Cardiac muscle cell (in vitro differentiated cells and primary cell): ENCODE measurements at regions not wholly inside any gene's neighbourhood (a gene's known extent, or its start where the extent isn't known, plus 50 kb on each side); places are given as distances from the start of the nearest gene placed in this dataset.
"Not testable (repeated sequence)": the region's sequence is repeated elsewhere in the genome, so short reads cannot be mapped to it uniquely, and the experiment has no call there.

Source experiments
- DNase-seq, 2 donors: peaks; one replicate each; pipeline versions ENCODE4 v3.0.0 to v3.0.0-alpha.2; 2010 to 2017; ENCODE audit warnings: low read depth in 1 of 2, low spot score in 1 of 2
- H3K27ac ChIP-seq: fragments of 200-600 bp; sonication (generic); 2 replicates; pipeline ENCODE4 v1.5.1; 2016
- H3K27me3 ChIP-seq: fragments of 200-600 bp; sonication (generic); 2 replicates; pipeline ENCODE4 v1.6.0; 2016; ENCODE audit warnings: control low read depth
- H3K36me3 ChIP-seq: fragments of 200-600 bp; sonication (generic); 2 replicates; pipeline ENCODE4 v1.5.1; 2016; ENCODE audit warnings: control low read depth
- H3K4me1 ChIP-seq: fragments of 200-600 bp; sonication (generic); 2 replicates; pipeline ENCODE4 v1.8.1; 2017; ENCODE audit warnings: low read depth, mild to moderate bottlenecking, mixed run types
- H3K4me3 ChIP-seq: fragments of 200-600 bp; sonication (generic); 2 replicates; pipeline ENCODE4 v1.5.1; 2016; ENCODE audit warnings: mild to moderate bottlenecking
- H3K9me3 ChIP-seq: fragments of 200-600 bp; sonication (generic); 2 replicates; pipeline ENCODE4 v1.5.1; 2017; ENCODE audit warnings: low read depth, mild to moderate bottlenecking, control low read depth
- TF ChIP-seq, protein P1 (sequence below): IDR thresholded peaks from 2 replicates; pipeline ENCODE4 v1.5.1; 2012; ENCODE audit warnings: low read depth, mild to moderate bottlenecking, low read length

DNA sequence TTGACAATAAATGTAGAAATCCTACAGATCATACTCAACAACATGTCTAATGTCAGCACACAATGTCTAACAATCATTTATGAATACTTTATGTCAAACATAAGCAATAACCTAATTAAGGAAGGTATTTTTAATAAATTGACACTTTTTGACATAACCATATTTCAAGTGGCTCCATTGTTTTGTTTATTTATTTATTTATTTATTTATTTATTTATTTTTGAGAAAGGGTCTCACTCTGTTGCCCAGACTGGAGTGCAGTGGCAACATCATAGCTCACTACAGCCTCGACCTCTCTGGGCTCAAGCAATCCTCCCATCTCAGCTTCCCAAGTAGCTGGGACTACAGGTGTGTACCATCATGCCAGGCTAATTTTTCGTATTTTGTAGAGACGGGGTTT is 267.6 kb upstream of the BTG1 start:
- Histone ChIP-seq H3K27ac (no peak overlapping the region), H3K4me3 (no peak overlapping the region)
- TF ChIP-seq, protein P1, sequence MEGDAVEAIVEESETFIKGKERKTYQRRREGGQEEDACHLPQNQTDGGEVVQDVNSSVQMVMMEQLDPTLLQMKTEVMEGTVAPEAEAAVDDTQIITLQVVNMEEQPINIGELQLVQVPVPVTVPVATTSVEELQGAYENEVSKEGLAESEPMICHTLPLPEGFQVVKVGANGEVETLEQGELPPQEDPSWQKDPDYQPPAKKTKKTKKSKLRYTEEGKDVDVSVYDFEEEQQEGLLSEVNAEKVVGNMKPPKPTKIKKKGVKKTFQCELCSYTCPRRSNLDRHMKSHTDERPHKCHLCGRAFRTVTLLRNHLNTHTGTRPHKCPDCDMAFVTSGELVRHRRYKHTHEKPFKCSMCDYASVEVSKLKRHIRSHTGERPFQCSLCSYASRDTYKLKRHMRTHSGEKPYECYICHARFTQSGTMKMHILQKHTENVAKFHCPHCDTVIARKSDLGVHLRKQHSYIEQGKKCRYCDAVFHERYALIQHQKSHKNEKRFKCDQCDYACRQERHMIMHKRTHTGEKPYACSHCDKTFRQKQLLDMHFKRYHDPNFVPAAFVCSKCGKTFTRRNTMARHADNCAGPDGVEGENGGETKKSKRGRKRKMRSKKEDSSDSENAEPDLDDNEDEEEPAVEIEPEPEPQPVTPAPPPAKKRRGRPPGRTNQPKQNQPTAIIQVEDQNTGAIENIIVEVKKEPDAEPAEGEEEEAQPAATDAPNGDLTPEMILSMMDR: no peak

DNA sequence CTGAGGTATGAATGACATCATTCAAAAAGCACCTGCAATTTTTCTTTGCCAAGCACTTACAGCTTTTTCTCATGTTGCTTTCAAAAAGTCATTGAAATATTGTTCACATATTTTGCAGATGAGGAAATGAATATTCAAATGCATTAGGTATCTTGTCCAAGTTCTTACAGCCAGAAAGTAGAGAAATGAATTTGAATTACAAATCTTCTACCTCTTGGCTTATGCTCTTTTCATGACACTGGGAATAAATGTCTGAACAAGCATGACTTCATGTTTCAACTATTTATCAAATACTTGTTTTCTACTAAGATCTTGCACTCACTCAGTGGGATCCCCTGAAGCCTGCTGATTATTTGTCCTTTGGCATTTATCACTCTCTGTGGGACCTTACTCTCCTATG is 267.2 kb upstream of the BTG1 start:
- H3K27ac ChIP-seq: no peak overlapping the region

More for the DNA sequence above, 267.6 kb upstream of the BTG1 start:
- no peak for DNase-seq
- Histone ChIP-seq H3K4me1 (peaks cover 12% of the 10 kb centered on the region), H3K9me3 (no peaks in the 10 kb centered on the region), H3K27me3 (no peaks in the 10 kb centered on the region), H3K36me3 (no peaks in the 10 kb centered on the region)

DNA sequence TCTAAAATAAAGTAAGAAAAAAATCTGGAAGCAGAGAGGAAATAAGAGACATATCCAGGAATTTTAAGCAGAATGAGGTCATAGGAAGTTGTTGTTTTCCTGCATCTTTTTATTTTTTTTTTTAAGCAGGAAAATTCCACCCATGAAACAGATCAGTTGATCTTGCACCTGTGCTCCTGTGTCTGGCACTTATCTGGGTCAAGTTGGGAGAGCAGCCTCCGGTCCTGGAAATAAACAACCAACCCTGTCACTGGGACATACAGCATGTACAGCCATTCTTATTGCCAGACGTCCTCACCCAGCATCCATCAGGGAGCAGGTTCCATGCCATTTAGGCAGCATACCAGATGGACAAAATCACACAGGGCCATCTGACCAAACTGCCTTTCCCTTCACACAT is 266.0 kb upstream of the BTG1 start:
- peaks cover 11% of the 10 kb centered on the region for H3K4me1 ChIP-seq
- no peaks in the 10 kb centered on the region for H3K36me3 ChIP-seq
- TF ChIP-seq, protein P1: no peak
- no peaks in the 10 kb centered on the region for H3K9me3 ChIP-seq
- H3K27me3 ChIP-seq: no peaks in the 10 kb centered on the region
- H3K27ac ChIP-seq: no peak overlapping the region
- DNase-seq: no peak
- H3K4me3 ChIP-seq: no peak overlapping the region

More for the DNA sequence above, 267.2 kb upstream of the BTG1 start:
- H3K9me3 ChIP-seq: no peaks in the 10 kb centered on the region
- H3K4me1 ChIP-seq: peaks cover 12% of the 10 kb centered on the region
- TF ChIP-seq, protein P1: no peak
- H3K4me3 ChIP-seq: no peak overlapping the region
- DNase-seq: no peak
- H3K36me3 ChIP-seq: no peaks in the 10 kb centered on the region
- H3K27me3 ChIP-seq: no peaks in the 10 kb centered on the region

DNA sequence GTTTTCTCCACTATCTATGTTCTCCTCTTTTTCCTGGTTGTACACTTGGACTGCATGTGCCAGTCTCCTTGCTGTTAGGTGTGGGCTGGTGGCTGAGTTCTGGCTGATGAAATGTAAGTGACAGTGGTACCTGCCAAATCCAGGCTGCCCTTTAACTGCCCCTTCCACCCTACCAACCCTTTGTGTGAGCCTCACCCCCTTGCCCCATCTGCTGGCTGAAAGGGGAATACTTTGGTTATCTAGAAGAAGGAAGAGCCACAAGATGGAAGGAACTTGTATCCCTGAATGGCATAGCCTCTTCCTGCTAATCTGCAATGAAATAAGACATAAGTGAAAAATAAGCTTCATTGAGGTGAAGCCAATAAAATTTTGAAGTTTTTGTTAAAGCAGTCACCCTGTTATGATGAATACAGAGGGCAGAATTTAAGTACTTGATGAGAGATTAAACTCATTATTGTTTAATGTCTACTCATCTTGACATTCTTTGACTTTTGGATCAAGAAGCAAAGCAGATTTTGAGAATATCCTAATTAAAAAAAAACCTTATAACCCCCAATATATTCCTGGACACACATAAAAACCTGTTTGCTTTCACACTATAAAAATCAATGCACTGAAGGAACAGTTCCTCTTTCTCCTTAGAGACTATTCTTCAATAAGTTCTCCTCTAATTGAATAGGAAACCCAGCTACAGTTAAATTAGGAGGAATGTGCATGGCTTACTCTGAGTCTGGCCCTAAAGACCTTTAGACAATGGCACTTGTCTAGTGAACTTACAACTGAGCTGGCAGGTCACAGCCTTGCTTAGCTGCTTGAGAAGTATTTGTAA is 262.6 kb upstream of the BTG1 start:
- peaks cover 17% of the 10 kb centered on the region for H3K4me1 ChIP-seq

DNA sequence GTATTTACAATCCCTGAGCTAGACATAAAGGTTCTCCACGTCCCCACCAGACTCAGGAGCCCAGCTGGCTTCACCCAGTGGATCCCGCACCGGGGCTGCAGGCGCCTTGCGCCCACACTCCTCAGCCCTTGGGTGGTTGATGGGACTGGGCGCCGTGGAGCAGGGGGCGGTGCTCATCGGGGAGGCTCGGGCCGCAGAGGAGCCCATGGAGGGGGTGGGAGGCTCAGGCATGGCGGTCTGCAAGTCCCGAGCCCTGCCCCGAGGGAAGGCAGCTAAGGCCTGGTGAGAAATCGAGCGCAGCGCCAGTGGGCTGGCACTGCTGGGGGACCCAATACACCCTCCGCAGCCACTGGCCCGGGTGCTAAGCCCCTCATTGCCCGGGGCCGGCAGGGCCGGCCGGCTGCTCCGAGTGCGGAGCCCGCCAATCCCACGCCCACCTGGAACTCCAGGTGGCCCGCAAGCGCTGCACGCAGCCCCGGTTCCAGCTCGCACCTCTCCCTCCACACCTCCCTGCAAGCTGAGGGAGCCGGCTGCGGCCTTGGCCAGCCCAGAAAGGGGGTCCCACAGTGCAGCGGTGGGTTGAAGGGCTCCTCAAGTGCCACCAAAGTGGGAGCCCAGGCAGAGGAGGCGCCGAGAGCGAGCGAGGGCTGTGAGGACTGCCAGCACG is 260.9 kb upstream of the BTG1 start:
- H3K27me3 ChIP-seq, H3K4me3 ChIP-seq, H3K36me3 ChIP-seq, H3K9me3 ChIP-seq, H3K27ac ChIP-seq, DNase-seq: not testable (repeated sequence)
- peaks cover 27% of the 10 kb centered on the region for H3K4me1 ChIP-seq

More for the DNA sequence above, 262.6 kb upstream of the BTG1 start:
- no peaks in the 10 kb centered on the region for H3K36me3 ChIP-seq
- H3K27ac ChIP-seq: no peak overlapping the region
- TF ChIP-seq, protein P1: peak; percentile 59
- no peaks in the 10 kb centered on the region for H3K9me3 ChIP-seq
- no peak overlapping the region for H3K4me3 ChIP-seq
- H3K27me3 ChIP-seq: no peaks in the 10 kb centered on the region
- DNase-seq: peak in 1 of 2 donors; percentile 53

DNA sequence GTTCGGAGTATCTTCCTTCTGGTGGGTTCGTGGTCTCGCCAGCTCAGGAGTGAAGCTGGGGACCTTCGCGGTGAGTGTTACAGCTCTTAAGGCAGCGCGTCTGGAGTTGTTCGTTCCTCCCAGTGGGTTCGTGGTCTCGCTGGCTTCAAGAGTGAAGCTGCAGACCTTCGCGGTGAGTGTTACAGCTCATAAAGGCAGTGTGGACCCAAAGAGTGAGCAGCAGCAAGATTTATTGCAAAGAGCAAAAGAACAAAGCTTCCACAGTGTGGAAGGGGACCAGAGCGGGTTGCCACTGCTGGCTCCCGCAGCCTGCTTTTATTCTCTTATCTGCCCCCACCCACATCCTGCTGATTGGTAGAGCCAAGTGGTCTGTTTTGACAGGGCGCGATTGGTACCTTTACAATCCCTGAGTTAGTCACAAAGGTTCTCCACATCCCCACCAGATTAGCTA is 260.2 kb upstream of the BTG1 start:
- Histone ChIP-seq H3K4me1 (peaks cover 27% of the 10 kb centered on the region), H3K27ac (peak overlapping the region; percentile 56)
- not testable (repeated sequence) for H3K9me3 ChIP-seq, DNase-seq, H3K36me3 ChIP-seq, H3K4me3 ChIP-seq, H3K27me3 ChIP-seq
